ENCODE measurements at regions not wholly inside any gene's neighbourhood (a gene's known extent, or its start where the extent isn't known, plus 50 kb on each side); places are given as distances from the start of the nearest gene placed in this dataset.

GRCh38 chr15:36183201-36183600 is 396.2 kb upstream of the CDIN1 start:
- Histone ChIP-seq H3K36me3 (ENCODE audit: control insufficient read depth, low read length) (no peaks in the 10 kb centered on the region), H3K9me3 (ENCODE audit: control insufficient read depth, insufficient read depth, low read length) (no peaks in the 10 kb centered on the region), H4K20me1 (ENCODE audit: control insufficient read depth, insufficient read depth, low read depth, low read length) (no peaks in the 10 kb centered on the region), H3K27me3 (ENCODE audit: control insufficient read depth, low read length) (no peaks in the 10 kb centered on the region), H3K4me2 (ENCODE audit: low read length) (no peak overlapping the region), H3F3A (ENCODE audit: control insufficient read depth, insufficient read depth) (no peaks in the 10 kb centered on the region), H3K4me1 (ENCODE audit: control insufficient read depth, low read length) (no peaks in the 10 kb centered on the region), H3K79me2 (ENCODE audit: control insufficient read depth, low read length) (no peaks in the 10 kb centered on the region), H3K4me3 (ENCODE audit: low read length) (no peak overlapping the region), H3K9me2 (replicated peaks; ENCODE audit: control insufficient read depth, low read length) (no peaks in the 10 kb centered on the region), H3K27ac (ENCODE audit: low read depth, low read length) (no peak overlapping the region)
- TF ChIP-seq CTCF (IDR thresholded peaks at IDR 0.05; ENCODE audit: low read depth, low read length, poor library complexity, severe bottlenecking), result no peak

GRCh38 chr15:36185438-36185837 is 394.0 kb upstream of the CDIN1 start:
- no peaks in the 10 kb centered on the region for H3K9me2 ChIP-seq (replicated peaks; ENCODE audit: control insufficient read depth, low read length)
- no peak overlapping the region for H3K4me2 ChIP-seq (ENCODE audit: low read length)
- no peaks in the 10 kb centered on the region for H3K79me2 ChIP-seq (ENCODE audit: control insufficient read depth, low read length)
- H3K4me3 ChIP-seq (ENCODE audit: low read length), result no peak overlapping the region
- TF ChIP-seq CTCF (IDR thresholded peaks at IDR 0.05; ENCODE audit: low read depth, low read length, poor library complexity, severe bottlenecking) (no peak), EZH2phosphoT487 (IDR thresholded peaks at IDR 0.05; ENCODE audit: borderline replicate concordance, low read length) (no peak)
- H3K27me3 ChIP-seq (ENCODE audit: control insufficient read depth, low read length), result no peaks in the 10 kb centered on the region
- no peaks in the 10 kb centered on the region for H3K36me3 ChIP-seq (ENCODE audit: control insufficient read depth, low read length)
- no peaks in the 10 kb centered on the region for H3F3A ChIP-seq (ENCODE audit: control insufficient read depth, insufficient read depth)
- no peak overlapping the region for H3K27ac ChIP-seq (ENCODE audit: low read depth, low read length)
- no peaks in the 10 kb centered on the region for H3K4me1 ChIP-seq (ENCODE audit: control insufficient read depth, low read length)
- no peaks in the 10 kb centered on the region for H4K20me1 ChIP-seq (ENCODE audit: control insufficient read depth, insufficient read depth, low read depth, low read length)
- no peaks in the 10 kb centered on the region for H3K9me3 ChIP-seq (ENCODE audit: control insufficient read depth, insufficient read depth, low read length)

- no peak for TF ChIP-seq EZH2phosphoT487 (IDR thresholded peaks at IDR 0.05; ENCODE audit: borderline replicate concordance, low read length)
- no peak for TF ChIP-seq CTCF (IDR thresholded peaks at IDR 0.05; ENCODE audit: low read depth, low read length, poor library complexity, severe bottlenecking)
- H4K20me1 ChIP-seq (ENCODE audit: control insufficient read depth, insufficient read depth, low read depth, low read length), result no peaks in the 10 kb centered on the region
- H3K27me3 ChIP-seq (ENCODE audit: control insufficient read depth, low read length), result no peaks in the 10 kb centered on the region
- H3K4me1 ChIP-seq (ENCODE audit: control insufficient read depth, low read length), result no peaks in the 10 kb centered on the region
- no peaks in the 10 kb centered on the region for H3K9me2 ChIP-seq (replicated peaks; ENCODE audit: control insufficient read depth, low read length)
- no peak overlapping the region for H3K27ac ChIP-seq (ENCODE audit: low read depth, low read length)
- no peaks in the 10 kb centered on the region for H3K36me3 ChIP-seq (ENCODE audit: control insufficient read depth, low read length)
- H3K9me3 ChIP-seq (ENCODE audit: control insufficient read depth, insufficient read depth, low read length), result no peaks in the 10 kb centered on the region
- no peak overlapping the region for H3K4me2 ChIP-seq (ENCODE audit: low read length)
- no peaks in the 10 kb centered on the region for H3F3A ChIP-seq (ENCODE audit: control insufficient read depth, insufficient read depth)
- H3K79me2 ChIP-seq (ENCODE audit: control insufficient read depth, low read length), result no peaks in the 10 kb centered on the region
- no peak overlapping the region for H3K4me3 ChIP-seq (ENCODE audit: low read length)
Observed at GRCh38 chr15:36185845-36186244, 393.6 kb upstream of the CDIN1 start.

GRCh38 chr15:36186376-36186775 is 393.1 kb upstream of the CDIN1 start:
- Histone ChIP-seq H3K4me1 (ENCODE audit: control insufficient read depth, low read length) (no peaks in the 10 kb centered on the region), H3K9me3 (ENCODE audit: control insufficient read depth, insufficient read depth, low read length) (no peaks in the 10 kb centered on the region), H4K20me1 (ENCODE audit: control insufficient read depth, insufficient read depth, low read depth, low read length) (no peaks in the 10 kb centered on the region), H3K27ac (ENCODE audit: low read depth, low read length) (no peak overlapping the region), H3K27me3 (ENCODE audit: control insufficient read depth, low read length) (no peaks in the 10 kb centered on the region), H3K36me3 (ENCODE audit: control insufficient read depth, low read length) (no peaks in the 10 kb centered on the region), H3F3A (ENCODE audit: control insufficient read depth, insufficient read depth) (no peaks in the 10 kb centered on the region), H3K4me2 (ENCODE audit: low read length) (no peak overlapping the region), H3K4me3 (ENCODE audit: low read length) (no peak overlapping the region), H3K9me2 (replicated peaks; ENCODE audit: control insufficient read depth, low read length) (no peaks in the 10 kb centered on the region), H3K79me2 (ENCODE audit: control insufficient read depth, low read length) (no peaks in the 10 kb centered on the region)
- no peak for TF ChIP-seq EZH2phosphoT487 (IDR thresholded peaks at IDR 0.05; ENCODE audit: borderline replicate concordance, low read length)
- no peak for TF ChIP-seq CTCF (IDR thresholded peaks at IDR 0.05; ENCODE audit: low read depth, low read length, poor library complexity, severe bottlenecking)
